HepG2 (cell line): ENCODE measurements at regions not wholly inside any gene's neighbourhood (a gene's known extent, or its start where the extent isn't known, plus 50 kb on each side); places are given as distances from the start of the nearest gene placed in this dataset.

Source experiments
- ATAC-seq: fragments of 200-7000 bp; cut with Tn5 transposase; 3 replicates; pipeline ENCODE4 v1.9.1; 2020; ENCODE audit warnings: mild to moderate bottlenecking, moderate library complexity
- BruUV-seq: library from RNA; stranded (reverse); fragments of 400-500 nt; replicated peaks from 2 replicates; lab custom pipeline; 2021; lab: Mats Ljungman, UMichigan
- CTCF ChIA-PET: fragments of 300-600 bp; formaldehyde crosslinking; extraction: SDS; loops from one replicate; lab custom pipeline; 2021; ENCODE audit warnings: low total read pairs, inconsistent platforms, low intra/inter-chr PET ratio; lab: Yijun Ruan, JAX
- POLR2A ChIA-PET: fragments of 350-600 bp; sonication (Branson Sonifier 250); formaldehyde crosslinking; loops from one replicate; lab custom pipeline; 2020; ENCODE audit warnings: antibody characterized with exemption, inconsistent platforms; lab: Yijun Ruan, JAX
- DNase-seq: peaks from one replicate; pipeline ENCODE4 v3.0.0-alpha.2; 2015; ENCODE audit warnings: low spot score
- FAIRE-seq: peaks from 3 replicates; lab custom pipeline; 2011; peaks lifted over from hg19 to GRCh38; lab: Jason Lieb, UNC
- H2AFZ ChIP-seq: one replicate; pipeline ENCODE4 v1.6.1; 2011; ENCODE audit warnings: low read length, inconsistent platforms
- H3K27ac ChIP-seq: fragments of 300-600 bp; 3 replicates; pipeline ENCODE4 v1.8.0; 2011; ENCODE audit warnings: mixed run types, mild to moderate bottlenecking, mixed read lengths, low read length, inconsistent platforms; ENCODE audit not compliant: insufficient read depth; ENCODE audit errors: extremely low read length
- H3K27me3 ChIP-seq, 2 experiments: fragments of 200-600 bp in 1 of 2; 2 replicates in 1 of 2; 3 replicates in 1 of 2; pipeline versions ENCODE4 v1.6.0 to v1.8.0; 2011; ENCODE audit warnings: low read length in 2 of 2, mild to moderate bottlenecking in 2 of 2, moderate library complexity in 2 of 2, inconsistent platforms in 1 of 2; ENCODE audit not compliant: insufficient read depth in 2 of 2, control insufficient read depth in 1 of 2
- H3K36me3 ChIP-seq, 2 experiments: fragments of 200-600 bp in 1 of 2; replicated peaks in 1 of 2; 2 replicates in 1 of 2; 3 replicates in 1 of 2; pipeline versions ENCODE4 v1.5.1 to v1.8.0; 2011; ENCODE audit warnings: low read length in 2 of 2, inconsistent platforms in 1 of 2; ENCODE audit not compliant: insufficient read depth in 2 of 2, control insufficient read depth in 1 of 2
- H3K4me1 ChIP-seq: 2 replicates; pipeline ENCODE4 v1.5.1; 2012; ENCODE audit warnings: low read length, inconsistent platforms; ENCODE audit not compliant: insufficient read depth
- H3K4me2 ChIP-seq: 2 replicates; pipeline ENCODE4 v1.6.0; 2011; ENCODE audit warnings: low read depth, low read length, inconsistent platforms
- H3K4me3 ChIP-seq, 3 experiments: fragments of 200-600 bp in 1 of 3; sonication (generic), shearing (Covaris generic) in 1 of 3; replicated peaks in 1 of 3; 2 replicates each; pipeline ENCODE4 v1.5.1; 2011 to 2016; ENCODE audit warnings: low read length in 3 of 3, inconsistent platforms in 2 of 3, low read depth in 2 of 3, mild to moderate bottlenecking in 2 of 3, control low read depth in 1 of 3, mixed read lengths in 1 of 3; ENCODE audit not compliant: insufficient read depth in 1 of 3
- H3K79me2 ChIP-seq: one replicate; pipeline ENCODE4 v1.6.1; 2011; ENCODE audit warnings: low read length, inconsistent platforms; ENCODE audit not compliant: insufficient read depth
- H3K9ac ChIP-seq: 2 replicates; pipeline ENCODE4 v1.6.0; 2011; ENCODE audit warnings: mild to moderate bottlenecking, low read depth, low read length, inconsistent platforms; ENCODE audit not compliant: insufficient read depth
- H3K9me3 ChIP-seq: 2 replicates; pipeline ENCODE4 v1.5.1; 2012; ENCODE audit warnings: mild to moderate bottlenecking, low read length
- H4K20me1 ChIP-seq: 2 replicates; pipeline ENCODE4 v1.6.0; 2011; ENCODE audit warnings: inconsistent platforms, mild to moderate bottlenecking, low read length, moderate library complexity; ENCODE audit not compliant: insufficient read depth
- BCL6 ChIP-seq: IDR thresholded peaks from 2 replicates; pipeline ENCODE4 v1.6.1; 2016; ENCODE audit warnings: missing genetic modification reagents, missing compliant biosample characterization
- DNMT3B ChIP-seq: conservative IDR thresholded peaks from 2 replicates; pipeline ENCODE4 v1.6.1; 2016; ENCODE audit warnings: missing biosample characterization, control low read depth
- SCMH1 ChIP-seq: sonication (generic); formaldehyde crosslinking; IDR thresholded peaks from 2 replicates; pipeline ENCODE4 v1.9.0; 2021; ENCODE audit warnings: missing genetic modification reagents, mild to moderate bottlenecking, borderline replicate concordance
- TBL1XR1 ChIP-seq: fragments of 150-350 bp; IDR thresholded peaks from 2 replicates; pipeline ENCODE4 v1.6.1; 2014; ENCODE audit warnings: borderline replicate concordance, low read length; ENCODE audit not compliant: partially characterized antibody
- ZNF567 ChIP-seq: sonication (generic); formaldehyde crosslinking; IDR thresholded peaks from 2 replicates; pipeline ENCODE4 v1.8.1; 2023; ENCODE audit warnings: mild to moderate bottlenecking, missing genetic modification reagents, borderline replicate concordance
- ZNF773 ChIP-seq: sonication (generic); formaldehyde crosslinking; IDR thresholded peaks from 2 replicates; pipeline ENCODE4 v1.4.0; 2020; ENCODE audit warnings: missing genetic modification reagents, borderline replicate concordance
- WGBS: methylation state at CpG from one replicate; pipeline ENCODE4 v1.1.6; 2017; ENCODE audit warnings: low lambda C conversion rate; 5-methylcytosine and 5-hydroxymethylcytosine counted together
- in situ Hi-C: cut with HindIII; loops from 2 replicates; pipeline ENCODE4 v1.10.0; 2017; ENCODE audit warnings: low pct_unique_long_range_greater_than_20kb; ENCODE audit not compliant: extremely low pct_ligation_motif_present
- intact Hi-C: fragments of 100-400 bp; cut with micrococcal nuclease; formaldehyde crosslinking; loops from one replicate; pipeline ENCODE4 v1.10.0; 2022; ENCODE audit not compliant: unreplicated experiment
- TF ChIP-seq, protein P1 (sequence below): sonication (generic); formaldehyde crosslinking; IDR thresholded peaks from 2 replicates; pipeline ENCODE4 v1.4.0; 2020; ENCODE audit warnings: missing genetic modification reagents, borderline replicate concordance
- TF ChIP-seq, protein P2 (sequence below): sonication (generic); formaldehyde crosslinking; IDR thresholded peaks from one replicate; pipeline ENCODE4 v1.5.1; 2020; ENCODE audit warnings: mild to moderate bottlenecking, missing genetic modification reagents; ENCODE audit errors: not compliant biosample characterization
- TF ChIP-seq, protein P3 (sequence below): sonication (generic); formaldehyde crosslinking; IDR thresholded peaks from 2 replicates; pipeline ENCODE4 v1.4.0; 2020; ENCODE audit warnings: low read depth, mild to moderate bottlenecking, missing genetic modification reagents

DNA sequence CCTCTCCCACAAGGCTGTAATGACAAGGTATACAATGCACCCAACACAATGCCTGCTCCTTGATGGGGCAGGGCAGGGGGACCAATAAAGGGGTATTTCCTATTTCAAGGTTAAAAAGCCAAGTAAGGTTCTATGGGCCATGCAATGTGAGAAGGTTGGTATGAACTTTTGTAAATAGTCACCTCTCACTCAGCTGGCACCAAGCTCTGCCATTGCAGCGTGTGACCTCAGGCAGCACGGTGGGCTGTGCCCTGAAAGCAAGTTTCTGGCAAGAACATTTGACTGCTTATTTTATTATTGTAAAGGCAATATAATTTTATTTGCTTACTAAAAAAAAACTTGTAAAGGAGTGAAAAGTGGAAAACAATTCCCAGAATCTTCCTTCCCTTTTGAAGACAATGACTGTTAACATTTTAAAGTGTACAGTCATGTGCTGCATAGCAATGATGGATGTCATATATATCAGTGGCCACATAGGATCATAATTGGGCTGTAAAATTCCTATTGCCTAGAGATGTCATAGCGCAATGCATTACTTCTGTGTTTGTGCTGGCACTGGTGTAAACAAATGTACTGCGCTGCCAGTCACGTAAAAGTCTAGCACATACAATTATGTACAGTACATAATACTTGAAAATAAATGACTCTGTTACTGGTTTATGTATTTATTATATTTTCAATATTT lies 167.3 kb upstream of the RORA start (continued):
- TF ChIP-seq, protein P1, sequence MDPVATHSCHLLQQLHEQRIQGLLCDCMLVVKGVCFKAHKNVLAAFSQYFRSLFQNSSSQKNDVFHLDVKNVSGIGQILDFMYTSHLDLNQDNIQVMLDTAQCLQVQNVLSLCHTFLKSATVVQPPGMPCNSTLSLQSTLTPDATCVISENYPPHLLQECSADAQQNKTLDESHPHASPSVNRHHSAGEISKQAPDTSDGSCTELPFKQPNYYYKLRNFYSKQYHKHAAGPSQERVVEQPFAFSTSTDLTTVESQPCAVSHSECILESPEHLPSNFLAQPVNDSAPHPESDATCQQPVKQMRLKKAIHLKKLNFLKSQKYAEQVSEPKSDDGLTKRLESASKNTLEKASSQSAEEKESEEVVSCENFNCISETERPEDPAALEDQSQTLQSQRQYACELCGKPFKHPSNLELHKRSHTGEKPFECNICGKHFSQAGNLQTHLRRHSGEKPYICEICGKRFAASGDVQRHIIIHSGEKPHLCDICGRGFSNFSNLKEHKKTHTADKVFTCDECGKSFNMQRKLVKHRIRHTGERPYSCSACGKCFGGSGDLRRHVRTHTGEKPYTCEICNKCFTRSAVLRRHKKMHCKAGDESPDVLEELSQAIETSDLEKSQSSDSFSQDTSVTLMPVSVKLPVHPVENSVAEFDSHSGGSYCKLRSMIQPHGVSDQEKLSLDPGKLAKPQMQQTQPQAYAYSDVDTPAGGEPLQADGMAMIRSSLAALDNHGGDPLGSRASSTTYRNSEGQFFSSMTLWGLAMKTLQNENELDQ (CRISPR knock-in tag) = no peak
- TF ChIP-seq BCL6 (CRISPR knock-in tag) = no peak
- TF ChIP-seq, all 625 proteins: peak for 0

GRCh38 chr15:61393949-61394348 lies 164.8 kb upstream of the RORA start:
- intact Hi-C loops = no loop called here
- POLR2A ChIA-PET = no interaction called here
- Histone ChIP-seq H4K20me1 (no peaks in the 10 kb centered on the region), H3K27me3 (no peaks in the 10 kb centered on the region), H3K9ac (no peak overlapping the region), H3K9me3 (no peaks in the 10 kb centered on the region), H3K27ac (no peak overlapping the region), H3K4me3 (no peak overlapping the region), H3K4me1 (no peaks in the 10 kb centered on the region), H3K4me2 (no peak overlapping the region), H3K79me2 (no peaks in the 10 kb centered on the region), H2AFZ (no peak overlapping the region), H3K36me3 (no peaks in the 10 kb centered on the region)
- no peak for FAIRE-seq
- CTCF ChIA-PET = no interaction called here
- DNase-seq = no peak
- no TSS peak for BruUV-seq
- 9% methylated on average over 3 of the region's 3 CpGs for WGBS
- in situ Hi-C loops = no loop called here
- no peak for ATAC-seq
- TF ChIP-seq, protein P2, sequence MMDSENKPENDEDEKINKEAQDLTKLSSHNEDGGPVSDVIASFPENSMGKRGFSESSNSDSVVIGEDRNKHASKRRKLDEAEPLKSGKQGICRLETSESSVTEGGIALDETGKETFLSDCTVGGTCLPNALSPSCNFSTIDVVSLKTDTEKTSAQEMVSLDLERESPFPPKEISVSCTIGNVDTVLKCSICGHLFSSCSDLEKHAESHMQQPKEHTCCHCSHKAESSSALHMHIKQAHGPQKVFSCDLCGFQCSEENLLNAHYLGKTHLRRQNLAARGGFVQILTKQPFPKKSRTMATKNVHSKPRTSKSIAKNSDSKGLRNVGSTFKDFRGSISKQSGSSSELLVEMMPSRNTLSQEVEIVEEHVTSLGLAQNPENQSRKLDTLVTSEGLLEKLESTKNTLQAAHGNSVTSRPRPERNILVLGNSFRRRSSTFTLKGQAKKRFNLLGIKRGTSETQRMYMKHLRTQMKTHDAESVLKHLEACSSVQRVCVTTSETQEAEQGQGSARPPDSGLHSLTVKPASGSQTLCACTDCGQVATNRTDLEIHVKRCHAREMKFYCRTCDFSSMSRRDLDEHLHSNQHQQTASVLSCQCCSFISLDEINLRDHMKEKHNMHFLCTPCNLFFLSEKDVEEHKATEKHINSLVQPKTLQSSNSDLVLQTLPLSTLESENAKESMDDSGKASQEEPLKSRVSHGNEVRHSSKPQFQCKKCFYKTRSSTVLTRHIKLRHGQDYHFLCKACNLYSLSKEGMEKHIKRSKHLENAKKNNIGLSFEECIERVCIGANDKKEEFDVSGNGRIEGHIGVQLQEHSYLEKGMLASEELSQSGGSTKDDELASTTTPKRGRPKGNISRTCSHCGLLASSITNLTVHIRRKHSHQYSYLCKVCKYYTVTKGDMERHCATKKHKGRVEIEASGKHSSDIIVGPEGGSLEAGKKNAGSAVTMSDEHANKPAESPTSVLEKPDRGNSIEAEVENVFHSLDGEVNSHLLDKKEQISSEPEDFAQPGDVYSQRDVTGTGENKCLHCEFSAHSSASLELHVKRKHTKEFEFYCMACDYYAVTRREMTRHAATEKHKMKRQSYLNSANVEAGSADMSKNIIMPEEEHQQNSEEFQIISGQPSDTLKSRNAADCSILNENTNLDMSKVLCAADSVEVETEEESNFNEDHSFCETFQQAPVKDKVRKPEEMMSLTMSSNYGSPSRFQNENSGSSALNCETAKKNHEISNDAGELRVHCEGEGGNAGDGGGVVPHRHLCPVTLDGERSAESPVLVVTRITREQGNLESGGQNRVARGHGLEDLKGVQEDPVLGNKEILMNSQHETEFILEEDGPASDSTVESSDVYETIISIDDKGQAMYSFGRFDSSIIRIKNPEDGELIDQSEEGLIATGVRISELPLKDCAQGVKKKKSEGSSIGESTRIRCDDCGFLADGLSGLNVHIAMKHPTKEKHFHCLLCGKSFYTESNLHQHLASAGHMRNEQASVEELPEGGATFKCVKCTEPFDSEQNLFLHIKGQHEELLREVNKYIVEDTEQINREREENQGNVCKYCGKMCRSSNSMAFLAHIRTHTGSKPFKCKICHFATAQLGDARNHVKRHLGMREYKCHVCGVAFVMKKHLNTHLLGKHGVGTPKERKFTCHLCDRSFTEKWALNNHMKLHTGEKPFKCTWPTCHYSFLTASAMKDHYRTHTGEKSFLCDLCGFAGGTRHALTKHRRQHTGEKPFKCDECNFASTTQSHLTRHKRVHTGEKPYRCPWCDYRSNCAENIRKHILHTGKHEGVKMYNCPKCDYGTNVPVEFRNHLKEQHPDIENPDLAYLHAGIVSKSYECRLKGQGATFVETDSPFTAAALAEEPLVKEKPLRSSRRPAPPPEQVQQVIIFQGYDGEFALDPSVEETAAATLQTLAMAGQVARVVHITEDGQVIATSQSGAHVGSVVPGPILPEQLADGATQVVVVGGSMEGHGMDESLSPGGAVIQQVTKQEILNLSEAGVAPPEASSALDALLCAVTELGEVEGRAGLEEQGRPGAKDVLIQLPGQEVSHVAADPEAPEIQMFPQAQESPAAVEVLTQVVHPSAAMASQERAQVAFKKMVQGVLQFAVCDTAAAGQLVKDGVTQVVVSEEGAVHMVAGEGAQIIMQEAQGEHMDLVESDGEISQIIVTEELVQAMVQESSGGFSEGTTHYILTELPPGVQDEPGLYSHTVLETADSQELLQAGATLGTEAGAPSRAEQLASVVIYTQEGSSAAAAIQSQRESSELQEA = no peak
- TF ChIP-seq ZNF567 (CRISPR knock-in tag) (no peak), TBL1XR1 (no peak), ZNF773 (no peak), DNMT3B (no peak), SCMH1 (CRISPR knock-in tag) (no peak)
- TF ChIP-seq, protein P3, sequence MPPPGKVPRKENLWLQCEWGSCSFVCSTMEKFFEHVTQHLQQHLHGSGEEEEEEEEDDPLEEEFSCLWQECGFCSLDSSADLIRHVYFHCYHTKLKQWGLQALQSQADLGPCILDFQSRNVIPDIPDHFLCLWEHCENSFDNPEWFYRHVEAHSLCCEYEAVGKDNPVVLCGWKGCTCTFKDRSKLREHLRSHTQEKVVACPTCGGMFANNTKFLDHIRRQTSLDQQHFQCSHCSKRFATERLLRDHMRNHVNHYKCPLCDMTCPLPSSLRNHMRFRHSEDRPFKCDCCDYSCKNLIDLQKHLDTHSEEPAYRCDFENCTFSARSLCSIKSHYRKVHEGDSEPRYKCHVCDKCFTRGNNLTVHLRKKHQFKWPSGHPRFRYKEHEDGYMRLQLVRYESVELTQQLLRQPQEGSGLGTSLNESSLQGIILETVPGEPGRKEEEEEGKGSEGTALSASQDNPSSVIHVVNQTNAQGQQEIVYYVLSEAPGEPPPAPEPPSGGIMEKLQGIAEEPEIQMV (CRISPR knock-in tag) = no peak
